ENCODE measurements at regions not wholly inside any gene's neighbourhood (a gene's known extent, or its start where the extent isn't known, plus 50 kb on each side); places are given as distances from the start of the nearest gene placed in this dataset.

GRCh38 chr12:27388650-27389049 lies 56.0 kb downstream of the BMAL2 start:
- no peak for TF ChIP-seq CTCF (IDR thresholded peaks at IDR 0.05)
- no peaks in the 10 kb centered on the region for H3K4me1 ChIP-seq

GRCh38 chr12:27394676-27395075 lies 51.9 kb upstream of the SMCO2 start:
- DNase-seq (ENCODE audit: low spot score), result no peak
- H3K27me3 ChIP-seq, result no peaks in the 10 kb centered on the region
- TF ChIP-seq CTCF (IDR thresholded peaks at IDR 0.05), result no peak
- no peak overlapping the region for H3K27ac ChIP-seq
- no peaks in the 10 kb centered on the region for H3K36me3 ChIP-seq
- no peak overlapping the region for H3K4me3 ChIP-seq
- H3K4me1 ChIP-seq, result no peaks in the 10 kb centered on the region
- H3K9me3 ChIP-seq, result no peaks in the 10 kb centered on the region

More at GRCh38 chr12:27388650-27389049, 56.0 kb downstream of the BMAL2 start:
- no peak overlapping the region for H3K4me3 ChIP-seq
- no peak overlapping the region for H3K27ac ChIP-seq
- no peak for DNase-seq (ENCODE audit: low spot score)
- no peaks in the 10 kb centered on the region for H3K27me3 ChIP-seq
- H3K9me3 ChIP-seq, result no peaks in the 10 kb centered on the region
- no peaks in the 10 kb centered on the region for H3K36me3 ChIP-seq

GRCh38 chr12:27396216-27396815 lies 50.2 kb upstream of the SMCO2 start:
- H3K4me3 ChIP-seq, result no peak overlapping the region
- H3K9me3 ChIP-seq, result no peaks in the 10 kb centered on the region
- no peaks in the 10 kb centered on the region for H3K4me1 ChIP-seq
- no peak overlapping the region for H3K27ac ChIP-seq
- DNase-seq (ENCODE audit: low spot score), result no peak
- no peaks in the 10 kb centered on the region for H3K27me3 ChIP-seq
- TF ChIP-seq CTCF (IDR thresholded peaks at IDR 0.05), result no peak
- no peaks in the 10 kb centered on the region for H3K36me3 ChIP-seq

All from right atrium auricular region (tissue), 2 donors.